ENCODE measurements at regions not wholly inside any gene's neighbourhood (a gene's known extent, or its start where the extent isn't known, plus 50 kb on each side); places are given as distances from the start of the nearest gene placed in this dataset.

DNA sequence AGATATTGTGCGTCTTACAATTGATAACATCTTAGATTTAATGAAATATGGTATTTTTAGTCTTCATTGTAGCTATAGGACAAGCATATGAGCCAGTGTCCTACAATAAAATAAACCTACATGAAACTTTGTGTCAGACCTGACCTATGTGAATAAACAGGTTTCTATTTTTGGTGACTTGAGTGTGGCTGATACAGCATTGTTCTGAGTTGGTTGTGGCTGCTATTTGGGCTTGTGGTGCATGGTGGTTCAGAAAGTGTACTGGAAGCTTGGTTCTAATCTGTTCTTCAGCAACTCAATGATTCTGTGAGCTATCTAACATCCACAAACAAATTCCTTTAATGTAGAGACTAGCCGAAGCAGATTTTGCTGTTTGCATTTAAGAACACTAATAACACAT is 64.9 kb upstream of the MAP2 start:
- no peak for TF ChIP-seq POLR2A (IDR thresholded peaks at IDR 0.05)
- TF ChIP-seq, protein P1, sequence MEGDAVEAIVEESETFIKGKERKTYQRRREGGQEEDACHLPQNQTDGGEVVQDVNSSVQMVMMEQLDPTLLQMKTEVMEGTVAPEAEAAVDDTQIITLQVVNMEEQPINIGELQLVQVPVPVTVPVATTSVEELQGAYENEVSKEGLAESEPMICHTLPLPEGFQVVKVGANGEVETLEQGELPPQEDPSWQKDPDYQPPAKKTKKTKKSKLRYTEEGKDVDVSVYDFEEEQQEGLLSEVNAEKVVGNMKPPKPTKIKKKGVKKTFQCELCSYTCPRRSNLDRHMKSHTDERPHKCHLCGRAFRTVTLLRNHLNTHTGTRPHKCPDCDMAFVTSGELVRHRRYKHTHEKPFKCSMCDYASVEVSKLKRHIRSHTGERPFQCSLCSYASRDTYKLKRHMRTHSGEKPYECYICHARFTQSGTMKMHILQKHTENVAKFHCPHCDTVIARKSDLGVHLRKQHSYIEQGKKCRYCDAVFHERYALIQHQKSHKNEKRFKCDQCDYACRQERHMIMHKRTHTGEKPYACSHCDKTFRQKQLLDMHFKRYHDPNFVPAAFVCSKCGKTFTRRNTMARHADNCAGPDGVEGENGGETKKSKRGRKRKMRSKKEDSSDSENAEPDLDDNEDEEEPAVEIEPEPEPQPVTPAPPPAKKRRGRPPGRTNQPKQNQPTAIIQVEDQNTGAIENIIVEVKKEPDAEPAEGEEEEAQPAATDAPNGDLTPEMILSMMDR (IDR thresholded peaks at IDR 0.05) = no peak

All from uterus (tissue), 2 donors.